ENCODE measurements at regions not wholly inside any gene's neighbourhood (a gene's known extent, or its start where the extent isn't known, plus 50 kb on each side); places are given as distances from the start of the nearest gene placed in this dataset.

- ChIA-PET POLR2A (interaction anchor here (0.7 to 0.9 kb wide), 3 partner anchors 11 to 390 kb away, joined by 3 read pairs; no protein-coding TSS in a partner anchor), CTCF (interaction anchor here (0.6 kb wide), 1 partner anchor 93 kb away, joined by 3 read pairs; no protein-coding TSS in a partner anchor)
- no peaks in the 10 kb centered on the region for H3K36me3 ChIP-seq (ENCODE audit: control insufficient read depth in 2 of 3, insufficient read depth in 3 of 3, low read length in 3 of 3)
- H3K4me3 Mint-ChIP-seq, result peak overlapping the region; percentile 7 to 64 (median 48)
- DNase-seq, result peak in 4 of 9 donors; percentile 7 to 38 (median 28)
- H3K9me3 Mint-ChIP-seq, result no peaks in the 10 kb centered on the region
- no peak overlapping the region for H3K4me3 ChIP-seq (ENCODE audit: low read length)
- H3K27ac ChIP-seq (ENCODE audit: low read depth, low read length), result no peak overlapping the region
- no peaks in the 10 kb centered on the region for H3K27me3 ChIP-seq (ENCODE audit: control insufficient read depth in 2 of 2, insufficient read depth in 2 of 2, low read length in 2 of 2)
- H3K36me3 Mint-ChIP-seq, result no peaks in the 10 kb centered on the region
- peak; percentile 49 for ATAC-seq
- peaks cover 10 to 16% of the 10 kb centered on the region in 2 donors for H3K4me1 ChIP-seq (ENCODE audit: control insufficient read depth in 2 of 2, insufficient read depth in 2 of 2, low read length in 2 of 2)
- H3K4me1 Mint-ChIP-seq, result peaks cover 11 to 43% (median 23%) of the 10 kb centered on the region in 7 donors
- H3K9me3 ChIP-seq (ENCODE audit: control insufficient read depth in 2 of 3, low read length in 3 of 3), result no peaks in the 10 kb centered on the region
- no peaks in the 10 kb centered on the region for H3K27me3 Mint-ChIP-seq
- intact Hi-C loops (cut with micrococcal nuclease), result no loop called here
- peak overlapping the region in 7 of 9 donors; percentile 40 to 93 (median 68) for H3K27ac Mint-ChIP-seq
These were observed 274.6 kb upstream of the KLF6 start for GRCh38 chr10:4059471-4060138.

- DNase-seq (no peak), ATAC-seq (no peak)
- Histone ChIP-seq H3K36me3 (ENCODE audit: control insufficient read depth in 2 of 3, insufficient read depth in 3 of 3, low read length in 3 of 3) (no peaks in the 10 kb centered on the region), H3K27me3 (ENCODE audit: control insufficient read depth in 2 of 2, insufficient read depth in 2 of 2, low read length in 2 of 2) (no peaks in the 10 kb centered on the region), H3K27ac (ENCODE audit: low read depth, low read length) (no peak overlapping the region), H3K4me3 (ENCODE audit: low read length) (no peak overlapping the region), H3K9me3 (ENCODE audit: control insufficient read depth in 2 of 3, low read length in 3 of 3) (no peaks in the 10 kb centered on the region), H3K4me1 (ENCODE audit: control insufficient read depth in 2 of 2, insufficient read depth in 2 of 2, low read length in 2 of 2) (peaks cover 10 to 16% of the 10 kb centered on the region in 2 donors)
- H3K27ac Mint-ChIP-seq, result no peak overlapping the region
- no peaks in the 10 kb centered on the region for H3K27me3 Mint-ChIP-seq
- H3K4me1 Mint-ChIP-seq, result peaks cover 11 to 47% (median 24%) of the 10 kb centered on the region in 7 donors
- H3K4me3 Mint-ChIP-seq, result no peak overlapping the region
- ChIA-PET CTCF (no interaction called here), POLR2A (interaction anchor here (0.6 to 0.9 kb wide), 3 partner anchors 90 to 391 kb away, joined by 3 read pairs; partner anchors contain the start of gene KLF6)
- H3K9me3 Mint-ChIP-seq, result no peaks in the 10 kb centered on the region
- intact Hi-C loops (cut with micrococcal nuclease), result no loop called here
- H3K36me3 Mint-ChIP-seq, result no peaks in the 10 kb centered on the region
These were observed 273.6 kb upstream of the KLF6 start for GRCh38 chr10:4058514-4059029.

GRCh38 chr10:4057725-4058513, 272.9 kb upstream of the KLF6 start:
- CTCF ChIA-PET, result no interaction called here
- Mint-ChIP-seq H3K9me3 (no peaks in the 10 kb centered on the region), H3K36me3 (no peaks in the 10 kb centered on the region), H3K4me1 (peaks cover 11 to 44% (median 24%) of the 10 kb centered on the region in 7 donors), H3K27me3 (no peaks in the 10 kb centered on the region), H3K27ac (no peak overlapping the region), H3K4me3 (no peak overlapping the region)
- H3K36me3 ChIP-seq (ENCODE audit: control insufficient read depth in 2 of 3, insufficient read depth in 3 of 3, low read length in 3 of 3), result no peaks in the 10 kb centered on the region
- no peak overlapping the region for H3K4me3 ChIP-seq (ENCODE audit: low read length)
- intact Hi-C loops (cut with micrococcal nuclease), result no loop called here
- POLR2A ChIA-PET, result interaction anchor here (0.6 to 0.9 kb wide), 2 partner anchors 91 to 273 kb away, joined by 3 read pairs; partner anchors contain the start of gene KLF6
- no peaks in the 10 kb centered on the region for H3K27me3 ChIP-seq (ENCODE audit: control insufficient read depth in 2 of 2, insufficient read depth in 2 of 2, low read length in 2 of 2)
- no peak overlapping the region for H3K27ac ChIP-seq (ENCODE audit: low read depth, low read length)
- ATAC-seq, result no peak
- H3K9me3 ChIP-seq (ENCODE audit: control insufficient read depth in 2 of 3, low read length in 3 of 3), result no peaks in the 10 kb centered on the region
- H3K4me1 ChIP-seq (ENCODE audit: control insufficient read depth in 2 of 2, insufficient read depth in 2 of 2, low read length in 2 of 2), result peaks cover 10 to 16% of the 10 kb centered on the region in 2 donors
- DNase-seq, result no peak

- no peaks in the 10 kb centered on the region for H3K9me3 ChIP-seq (ENCODE audit: control insufficient read depth in 2 of 3, low read length in 3 of 3)
- intact Hi-C loops (cut with micrococcal nuclease), result no loop called here
- Mint-ChIP-seq H3K27me3 (peaks cover 0 to 3% (median 0%) of the 10 kb centered on the region in 5 donors), H3K4me3 (no peak overlapping the region), H3K4me1 (peaks cover 11 to 37% (median 23%) of the 10 kb centered on the region in 7 donors), H3K9me3 (no peaks in the 10 kb centered on the region), H3K27ac (no peak overlapping the region), H3K36me3 (no peaks in the 10 kb centered on the region)
- H3K4me1 ChIP-seq (ENCODE audit: control insufficient read depth in 2 of 2, insufficient read depth in 2 of 2, low read length in 2 of 2), result peaks cover 10 to 16% of the 10 kb centered on the region in 2 donors
- CTCF ChIA-PET, result no interaction called here
- H3K27ac ChIP-seq (ENCODE audit: low read depth, low read length), result no peak overlapping the region
- POLR2A ChIA-PET, result no interaction called here
- DNase-seq, result no peak
- ATAC-seq, result no peak
- no peaks in the 10 kb centered on the region for H3K36me3 ChIP-seq (ENCODE audit: control insufficient read depth in 2 of 3, insufficient read depth in 3 of 3, low read length in 3 of 3)
- H3K4me3 ChIP-seq (ENCODE audit: low read length), result no peak overlapping the region
- H3K27me3 ChIP-seq (ENCODE audit: control insufficient read depth in 2 of 2, insufficient read depth in 2 of 2, low read length in 2 of 2), result no peaks in the 10 kb centered on the region
These were observed 272.0 kb upstream of the KLF6 start for GRCh38 chr10:4057021-4057420.

- H3K4me3 Mint-ChIP-seq, result no peak overlapping the region
- intact Hi-C loops (cut with micrococcal nuclease), result no loop called here
- H3K27me3 Mint-ChIP-seq, result peaks cover 0 to 4% (median 0%) of the 10 kb centered on the region in 5 donors
- POLR2A ChIA-PET, result no interaction called here
- H3K27me3 ChIP-seq (ENCODE audit: control insufficient read depth in 2 of 2, insufficient read depth in 2 of 2, low read length in 2 of 2), result no peaks in the 10 kb centered on the region
- ATAC-seq, result no peak
- CTCF ChIA-PET, result no interaction called here
- H3K9me3 ChIP-seq (ENCODE audit: control insufficient read depth in 2 of 3, low read length in 3 of 3), result no peaks in the 10 kb centered on the region
- H3K36me3 ChIP-seq (ENCODE audit: control insufficient read depth in 2 of 3, insufficient read depth in 3 of 3, low read length in 3 of 3), result no peaks in the 10 kb centered on the region
- no peak overlapping the region for H3K27ac Mint-ChIP-seq
- H3K4me1 Mint-ChIP-seq, result peaks cover 4 to 18% (median 6%) of the 10 kb centered on the region in 7 donors
- peaks cover 4 to 10% of the 10 kb centered on the region in 2 donors for H3K4me1 ChIP-seq (ENCODE audit: control insufficient read depth in 2 of 2, insufficient read depth in 2 of 2, low read length in 2 of 2)
- DNase-seq, result no peak
- no peak overlapping the region for H3K27ac ChIP-seq (ENCODE audit: low read depth, low read length)
- H3K9me3 Mint-ChIP-seq, result peaks cover 0 to 4% (median 0%) of the 10 kb centered on the region in 11 donors
- H3K4me3 ChIP-seq (ENCODE audit: low read length), result no peak overlapping the region
- peaks cover 0 to 2% (median 0%) of the 10 kb centered on the region in 5 donors for H3K36me3 Mint-ChIP-seq
These were observed 269.8 kb upstream of the KLF6 start for GRCh38 chr10:4054656-4055435.

GRCh38 chr10:4053940-4054339, 268.9 kb upstream of the KLF6 start:
- no peak overlapping the region for H3K27ac ChIP-seq (ENCODE audit: low read depth, low read length)
- no peaks in the 10 kb centered on the region for H3K36me3 ChIP-seq (ENCODE audit: control insufficient read depth in 2 of 3, insufficient read depth in 3 of 3, low read length in 3 of 3)
- Mint-ChIP-seq H3K4me3 (no peak overlapping the region), H3K4me1 (peaks cover 0 to 10% (median 3%) of the 10 kb centered on the region in 7 donors), H3K27ac (peak overlapping the region in 1 of 9 donors; percentile 50), H3K9me3 (peaks cover 0 to 6% (median 0%) of the 10 kb centered on the region in 11 donors), H3K36me3 (peaks cover 0 to 5% (median 0%) of the 10 kb centered on the region in 5 donors), H3K27me3 (peaks cover 0 to 4% (median 2%) of the 10 kb centered on the region in 5 donors)
- ChIA-PET POLR2A (no interaction called here), CTCF (no interaction called here)
- peaks cover 0 to under 1% of the 10 kb centered on the region in 2 donors for H3K4me1 ChIP-seq (ENCODE audit: control insufficient read depth in 2 of 2, insufficient read depth in 2 of 2, low read length in 2 of 2)
- no peak for DNase-seq
- ATAC-seq, result peak; percentile 73
- intact Hi-C loops (cut with micrococcal nuclease), result no loop called here
- H3K27me3 ChIP-seq (ENCODE audit: control insufficient read depth in 2 of 2, insufficient read depth in 2 of 2, low read length in 2 of 2), result no peaks in the 10 kb centered on the region
- H3K4me3 ChIP-seq (ENCODE audit: low read length), result no peak overlapping the region
- H3K9me3 ChIP-seq (ENCODE audit: control insufficient read depth in 2 of 3, low read length in 3 of 3), result no peaks in the 10 kb centered on the region

Data from naive thymus-derived CD4-positive, alpha-beta T cell (primary cell).